BJ (cell line): ENCODE measurements at regions not wholly inside any gene's neighbourhood (a gene's known extent, or its start where the extent isn't known, plus 50 kb on each side); places are given as distances from the start of the nearest gene placed in this dataset.

Experiments
- CTCF ChIA-PET: fragments of 350-600 bp; formaldehyde crosslinking; extraction: SDS; loops from one replicate; lab custom pipeline; 2021; ENCODE audit warnings: antibody characterized with exemption, inconsistent platforms; lab: Yijun Ruan, JAX
- POLR2A ChIA-PET: fragments of 300-600 bp; sonication (Branson Sonifier 250); formaldehyde crosslinking; extraction: SDS; loops from one replicate; lab custom pipeline; 2021; ENCODE audit warnings: antibody characterized with exemption; lab: Charles Lee
- DNase-seq: peaks from one replicate; pipeline ENCODE4 v3.0.0-alpha.2; 2011; ENCODE audit warnings: low read depth
- H3K27me3 ChIP-seq: 2 replicates; pipeline ENCODE4 v1.6.0; 2011; ENCODE audit warnings: low read length; ENCODE audit not compliant: control insufficient read depth, insufficient read depth
- H3K36me3 ChIP-seq: 2 replicates; pipeline ENCODE4 v1.5.1; 2011; ENCODE audit warnings: low read length; ENCODE audit not compliant: control insufficient read depth, insufficient read depth
- H3K4me3 ChIP-seq: 2 replicates; pipeline ENCODE4 v1.5.1; 2011; ENCODE audit warnings: low read depth, mild to moderate bottlenecking, control low read depth, low read length
- CTCF ChIP-seq: IDR thresholded peaks from 2 replicates; pipeline ENCODE4 v1.5.1; 2011; ENCODE audit warnings: low read depth, mild to moderate bottlenecking, control low read depth, inconsistent platforms, low read length, moderate library complexity; ENCODE audit not compliant: insufficient read depth

- CTCF ChIA-PET, result interaction anchor here (1.2 kb wide), 1 partner anchor 30 kb away, joined by 3 read pairs; no protein-coding TSS in a partner anchor
- peak; percentile 68 for DNase-seq
- no peak overlapping the region for H3K4me3 ChIP-seq
- peaks cover 5% of the 10 kb centered on the region; the same call in 1 of the 2 replicates for H3K27me3 ChIP-seq
- TF ChIP-seq CTCF, result no peak
- POLR2A ChIA-PET, result no interaction called here
- H3K36me3 ChIP-seq, result no peaks in the 10 kb centered on the region
These were observed 482.6 kb downstream of the MIAT start for GRCh38 chr22:27139935-27140511.

- POLR2A ChIA-PET, result no interaction called here
- no peak overlapping the region for H3K4me3 ChIP-seq
- CTCF ChIA-PET, result no interaction called here
- no peaks in the 10 kb centered on the region for H3K36me3 ChIP-seq
- H3K27me3 ChIP-seq, result peaks cover 7% of the 10 kb centered on the region; the same call in 1 of the 2 replicates
- no peak for DNase-seq
- TF ChIP-seq CTCF, result no peak
These were observed 484.9 kb downstream of the MIAT start for GRCh38 chr22:27142286-27142685.

DNA sequence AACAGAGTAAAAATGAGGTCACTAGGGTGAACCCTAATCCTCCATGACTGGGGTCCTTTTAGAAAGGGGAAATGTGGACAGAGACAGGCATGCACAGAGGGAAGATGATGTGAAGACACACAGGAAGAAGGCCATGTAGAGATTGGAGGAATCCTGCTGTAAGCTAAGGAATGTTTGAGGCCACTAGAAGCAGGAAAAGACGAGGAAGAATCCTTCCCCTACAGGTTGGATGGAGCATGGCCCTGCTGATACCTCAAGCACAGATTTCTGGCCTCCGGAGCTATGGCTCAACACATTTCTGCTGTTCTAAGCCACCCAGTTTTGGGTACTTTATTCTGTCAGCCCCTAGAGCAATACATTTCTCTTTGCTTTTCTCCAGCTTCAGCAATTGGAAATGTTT lies 486.9 kb downstream of the MIAT start:
- Histone ChIP-seq H3K36me3 (no peaks in the 10 kb centered on the region), H3K4me3 (no peak overlapping the region), H3K27me3 (peaks cover 7% of the 10 kb centered on the region; the same call in 1 of the 2 replicates)
- ChIA-PET POLR2A (no interaction called here), CTCF (interaction anchor here (0.6 kb wide), 1 partner anchor 783 kb away, joined by 3 read pairs; no protein-coding TSS in a partner anchor)
- 0 out of 2 replicates have a peak, but pooled peaks have one; percentile 17 for TF ChIP-seq CTCF
- DNase-seq, result no peak

DNA sequence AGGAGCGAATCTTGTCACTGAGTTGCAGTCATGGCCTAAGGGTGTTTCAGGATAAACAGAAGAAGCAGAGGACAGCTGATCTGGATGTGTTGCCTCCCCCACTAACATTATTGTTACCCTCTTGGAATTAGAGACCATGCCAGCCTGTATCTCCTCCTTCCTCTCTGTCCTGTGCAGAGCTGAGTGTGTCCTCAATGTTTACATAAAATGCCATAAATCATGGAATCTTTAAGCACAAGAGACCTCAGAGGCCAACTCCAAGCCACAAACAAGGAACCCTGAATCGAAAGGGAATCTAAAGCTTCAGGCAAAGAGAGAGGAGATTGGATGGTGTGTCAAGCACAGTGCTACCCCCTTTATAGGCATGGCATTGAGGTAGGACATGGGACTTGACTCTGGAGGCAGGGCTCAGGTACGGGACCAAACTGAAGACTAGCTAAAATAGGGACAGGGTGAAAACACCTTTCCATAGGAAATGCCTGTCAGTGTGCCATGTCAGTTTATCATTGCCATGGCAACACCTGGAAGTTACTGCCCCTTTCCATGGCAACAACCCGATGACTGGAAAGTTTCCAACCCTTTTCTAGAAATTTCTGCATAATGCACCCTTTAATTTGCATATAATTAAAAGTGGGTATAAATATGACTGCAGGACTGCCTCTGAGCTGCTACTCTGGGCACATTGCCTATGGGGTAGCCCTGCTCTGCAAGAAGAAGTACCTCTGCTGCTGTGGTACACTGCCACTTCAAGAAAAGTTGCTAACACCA lies 489.7 kb downstream of the MIAT start:
- no peaks in the 10 kb centered on the region for H3K36me3 ChIP-seq
- DNase-seq, result no peak
- H3K4me3 ChIP-seq, result no peak overlapping the region
- ChIA-PET POLR2A (no interaction called here), CTCF (interaction anchor here (0.6 kb wide), 1 partner anchor 275 kb away, joined by 3 read pairs; no protein-coding TSS in a partner anchor)
- TF ChIP-seq CTCF, result no peak
- peaks cover 5% of the 10 kb centered on the region; the same call in 1 of the 2 replicates for H3K27me3 ChIP-seq

GRCh38 chr22:27148055-27148454 lies 490.7 kb downstream of the MIAT start:
- TF ChIP-seq CTCF, result no peak
- no peak for DNase-seq
- H3K4me3 ChIP-seq, result no peak overlapping the region
- no peaks in the 10 kb centered on the region for H3K36me3 ChIP-seq
- peaks cover 4% of the 10 kb centered on the region; the same call in 1 of the 2 replicates for H3K27me3 ChIP-seq
- CTCF ChIA-PET, result interaction anchor here (0.6 kb wide), 1 partner anchor 1204 kb away, joined by 3 read pairs; no protein-coding TSS in a partner anchor
- POLR2A ChIA-PET, result no interaction called here
